ENCODE measurements at regions not wholly inside any gene's neighbourhood (a gene's known extent, or its start where the extent isn't known, plus 50 kb on each side); places are given as distances from the start of the nearest gene placed in this dataset.
"Not testable (repeated sequence)": the region's sequence is repeated elsewhere in the genome, so short reads cannot be mapped to it uniquely, and the experiment has no call there.

- no peak for DNase-seq
Observed at GRCh38 chr7:109331423-109331822, 761.7 kb downstream of the DNAJB9 start.

DNA sequence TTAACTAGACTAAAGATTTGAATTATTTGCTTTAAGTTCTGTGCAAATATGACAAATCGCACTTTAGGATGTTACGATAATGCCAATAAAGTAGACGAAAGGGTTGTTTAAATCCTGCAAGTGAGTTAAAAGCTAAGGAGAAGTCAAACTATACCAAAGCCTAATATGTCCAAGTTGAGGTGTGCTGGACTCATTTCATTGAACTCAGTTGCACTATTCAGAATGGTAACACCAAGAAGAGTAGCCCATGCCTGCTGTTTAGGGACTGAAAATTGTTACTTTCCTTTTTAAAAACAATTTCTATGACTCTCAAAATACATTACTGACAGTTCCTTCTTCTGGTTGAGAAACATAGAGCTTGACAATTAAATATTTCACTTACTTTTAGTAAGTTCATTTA is 766.3 kb downstream of the DNAJB9 start:
- no peak for DNase-seq

GRCh38 chr7:109336531-109336930 is 766.9 kb downstream of the DNAJB9 start:
- DNase-seq, result no peak

DNA sequence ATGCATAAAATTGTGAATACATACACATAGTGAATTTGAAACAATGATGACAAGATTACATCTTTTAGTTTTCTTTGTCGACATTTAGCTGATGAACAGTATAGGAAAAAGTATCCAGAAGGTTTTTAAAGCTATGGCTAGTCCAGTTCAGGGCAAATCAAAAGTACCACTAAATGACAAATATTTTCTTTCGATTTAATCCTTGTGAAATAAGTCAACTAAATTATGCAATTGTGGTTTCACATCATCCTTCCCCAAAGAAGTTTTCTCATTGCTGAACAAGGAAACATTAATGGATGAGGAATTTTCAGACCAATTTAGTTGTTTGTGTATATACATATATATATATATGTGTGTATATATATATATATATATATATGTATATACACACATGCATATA is 774.0 kb downstream of the DNAJB9 start:
- DNase-seq, result no peak

- DNase-seq, result no peak
Observed at GRCh38 chr7:109351493-109351892, 781.8 kb downstream of the DNAJB9 start.

GRCh38 chr7:109354000-109354399 is 784.3 kb downstream of the DNAJB9 start:
- DNase-seq, result no peak

DNA sequence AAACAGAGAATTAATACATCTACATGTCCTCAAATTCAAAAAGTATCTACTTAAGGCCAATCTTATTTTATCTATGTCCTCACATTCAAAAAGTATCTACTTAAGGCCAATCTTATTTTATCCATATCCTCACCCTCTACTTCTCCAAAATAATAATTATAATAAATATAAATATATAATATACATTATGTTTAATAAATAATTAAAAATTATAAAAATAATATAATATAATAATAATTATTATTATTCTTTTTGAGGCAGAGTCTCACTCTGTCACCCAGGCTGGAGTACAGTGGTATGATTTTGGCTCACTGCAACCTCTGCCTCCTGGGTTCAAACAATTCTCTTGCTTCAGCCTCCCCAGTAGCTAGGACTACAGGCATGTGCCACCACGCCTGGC is 784.9 kb downstream of the DNAJB9 start:
- DNase-seq, result no peak

DNA sequence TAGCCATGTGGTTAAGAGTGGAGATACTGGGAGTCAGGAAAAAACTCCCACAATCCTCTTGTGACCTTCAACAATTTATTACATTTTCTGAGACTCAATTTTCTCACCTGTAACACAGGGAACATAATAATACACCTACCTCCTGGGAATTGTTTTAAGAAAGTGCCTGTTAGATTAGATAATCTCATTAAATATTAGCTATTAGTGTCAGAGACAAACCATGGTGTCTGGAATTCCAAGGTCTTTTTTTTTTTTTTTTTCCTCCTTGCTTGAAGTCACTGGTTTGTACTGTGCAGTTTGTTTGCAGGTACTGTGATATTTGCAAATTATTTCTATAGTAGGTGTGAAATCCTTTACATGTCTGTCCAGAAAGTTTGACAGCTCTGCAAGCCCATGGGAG is 806.1 kb downstream of the DNAJB9 start:
- DNase-seq, result no peak

GRCh38 chr7:109376576-109376975 is 806.9 kb downstream of the DNAJB9 start:
- DNase-seq, result no peak

DNA sequence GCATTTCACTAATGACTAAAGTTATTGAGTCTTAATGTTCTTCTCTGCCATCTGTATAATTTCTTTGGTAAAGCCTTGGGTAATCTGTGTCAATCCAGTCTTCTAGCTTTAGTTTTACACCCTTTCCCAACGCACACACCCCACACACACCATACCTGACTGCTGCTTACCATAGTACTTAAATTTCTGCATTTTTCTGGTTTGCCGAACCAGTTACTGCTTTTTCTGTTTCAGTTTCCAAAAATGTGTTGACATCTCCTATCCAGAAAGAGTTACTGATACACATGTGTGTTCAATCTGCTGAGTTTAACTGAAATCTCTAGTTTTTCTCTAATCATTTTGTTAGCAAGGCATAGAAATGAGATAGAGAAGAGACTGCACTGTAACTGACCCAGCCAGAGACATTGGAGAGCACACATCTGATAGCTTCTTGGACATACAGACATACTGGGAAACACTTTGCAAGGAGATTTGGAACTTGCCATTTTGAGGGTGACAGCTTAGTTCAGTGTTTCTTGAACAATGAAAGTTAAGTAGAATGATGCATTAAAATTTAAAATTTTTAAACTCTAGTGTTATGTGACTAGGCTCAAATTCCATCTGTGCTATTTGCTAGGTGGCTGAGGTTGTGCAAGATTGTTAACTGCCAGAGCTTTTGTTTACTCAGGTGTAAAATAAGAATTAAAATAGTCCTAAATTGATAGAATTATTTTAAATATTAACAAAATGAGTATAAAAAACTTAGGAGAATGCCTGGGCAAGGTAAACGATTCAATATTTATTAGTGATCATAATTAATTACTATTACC is 807.6 kb downstream of the DNAJB9 start:
- DNase-seq, result no peak

GRCh38 chr7:109386959-109387358 is 817.3 kb downstream of the DNAJB9 start:
- DNase-seq, result no peak

- no peak for DNase-seq
Observed at GRCh38 chr7:109387530-109387929, 817.9 kb downstream of the DNAJB9 start.

GRCh38 chr7:109391240-109391639 is 821.6 kb downstream of the DNAJB9 start:
- DNase-seq, result no peak

DNA sequence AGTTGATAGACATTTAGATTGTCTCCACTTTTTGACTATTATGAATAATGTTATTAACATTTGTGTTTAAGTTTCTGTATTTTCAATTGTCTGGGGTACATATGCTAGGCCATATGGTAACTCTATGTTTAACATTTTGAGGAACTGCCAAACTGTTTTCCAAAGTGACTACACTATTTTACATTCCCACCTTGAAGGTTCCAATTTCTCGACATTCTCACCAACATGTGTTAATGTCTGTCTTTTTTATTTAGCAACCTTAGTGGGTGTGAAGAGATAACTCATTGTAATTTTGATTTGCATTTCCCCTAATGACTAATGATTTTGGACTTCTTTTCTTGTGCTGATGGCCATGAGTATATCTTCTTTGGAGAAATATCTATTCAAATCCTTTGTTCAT is 832.4 kb downstream of the DNAJB9 start:
- DNase-seq, result no peak

GRCh38 chr7:109407756-109408155 is 838.1 kb downstream of the DNAJB9 start:
- no peak for DNase-seq

GRCh38 chr7:109437957-109438356 is 868.3 kb downstream of the DNAJB9 start:
- DNase-seq, result no peak

GRCh38 chr7:109449760-109450159 is 880.1 kb downstream of the DNAJB9 start:
- DNase-seq, result no peak

- no peak for DNase-seq
Observed at GRCh38 chr7:109456116-109456515, 886.4 kb downstream of the DNAJB9 start.

DNA sequence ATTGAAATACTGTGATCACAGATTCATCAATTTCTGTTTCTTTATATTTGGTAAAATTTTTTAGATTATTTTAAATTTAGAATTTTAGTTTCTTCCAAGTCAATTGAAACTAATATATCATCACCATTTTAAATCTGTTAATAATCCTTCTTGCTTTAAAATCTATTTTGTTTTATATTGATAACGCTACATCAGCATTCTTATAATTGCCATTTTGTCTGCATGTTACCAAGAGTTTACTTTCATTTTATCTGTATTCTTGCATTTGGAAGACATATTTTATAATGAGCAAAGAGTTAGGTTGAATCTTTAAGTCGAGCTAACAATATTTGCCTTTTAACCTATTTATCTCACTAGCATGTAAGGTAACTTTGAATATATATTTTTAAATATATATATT is 890.6 kb downstream of the DNAJB9 start:
- no peak for DNase-seq

GRCh38 chr7:109462171-109462570 is 892.5 kb downstream of the DNAJB9 start:
- DNase-seq, result no peak

DNA sequence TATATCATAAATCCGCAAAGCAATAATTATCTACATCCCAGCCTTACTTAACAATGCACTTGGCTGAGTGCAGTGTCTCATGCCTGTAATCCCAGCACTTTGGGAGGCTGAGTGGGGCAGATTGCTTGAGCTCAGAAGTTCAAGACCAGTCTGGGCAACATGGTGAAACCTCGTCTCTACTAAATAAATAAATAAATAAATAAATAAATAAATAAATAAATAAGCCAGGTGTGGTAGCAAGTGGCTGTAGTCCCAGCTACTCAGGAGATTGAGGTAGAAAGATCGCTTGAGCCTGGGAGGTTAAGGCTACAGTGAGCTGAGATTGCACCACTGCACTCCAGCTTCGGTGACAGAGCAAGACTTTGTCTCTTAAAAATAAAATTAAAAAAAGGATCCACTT is 898.1 kb downstream of the DNAJB9 start:
- DNase-seq, result not testable (repeated sequence)

GRCh38 chr7:109473172-109473571 is 903.5 kb downstream of the DNAJB9 start:
- DNase-seq, result no peak

- DNase-seq, result no peak
Observed at GRCh38 chr7:109476409-109476808, 906.7 kb downstream of the DNAJB9 start.

GRCh38 chr7:109479388-109479787 is 909.7 kb downstream of the DNAJB9 start:
- no peak for DNase-seq

- not testable (repeated sequence) for DNase-seq
Observed at GRCh38 chr7:109490607-109491006, 920.9 kb downstream of the DNAJB9 start.
